GM06990 (cell line): ENCODE measurements at regions not wholly inside any gene's neighbourhood (a gene's known extent, or its start where the extent isn't known, plus 50 kb on each side); places are given as distances from the start of the nearest gene placed in this dataset.

Experiments used
- DNase-seq: peaks from one replicate; pipeline ENCODE4 v3.0.0-alpha.2; 2011; ENCODE audit not compliant: insufficient read length; ENCODE audit errors: extremely low read depth
- H3K27me3 ChIP-seq: replicated peaks from 2 replicates; pipeline ENCODE4 v1.6.0; 2011; ENCODE audit warnings: low read length; ENCODE audit not compliant: control insufficient read depth, insufficient read depth
- H3K36me3 ChIP-seq: 2 replicates; pipeline ENCODE4 v1.5.1; 2011; ENCODE audit warnings: low read length; ENCODE audit not compliant: control insufficient read depth, insufficient read depth
- H3K4me3 ChIP-seq: replicated peaks from 2 replicates; pipeline ENCODE4 v1.5.1; 2011; ENCODE audit warnings: low read depth, mild to moderate bottlenecking, control low read depth, low read length
- TF ChIP-seq, protein P1 (sequence below): IDR thresholded peaks from 2 replicates; pipeline ENCODE4 v1.5.1; 2011; ENCODE audit warnings: low read length, control low read depth, mild to moderate bottlenecking, inconsistent platforms; ENCODE audit not compliant: insufficient read depth, poor library complexity, severe bottlenecking

DNA sequence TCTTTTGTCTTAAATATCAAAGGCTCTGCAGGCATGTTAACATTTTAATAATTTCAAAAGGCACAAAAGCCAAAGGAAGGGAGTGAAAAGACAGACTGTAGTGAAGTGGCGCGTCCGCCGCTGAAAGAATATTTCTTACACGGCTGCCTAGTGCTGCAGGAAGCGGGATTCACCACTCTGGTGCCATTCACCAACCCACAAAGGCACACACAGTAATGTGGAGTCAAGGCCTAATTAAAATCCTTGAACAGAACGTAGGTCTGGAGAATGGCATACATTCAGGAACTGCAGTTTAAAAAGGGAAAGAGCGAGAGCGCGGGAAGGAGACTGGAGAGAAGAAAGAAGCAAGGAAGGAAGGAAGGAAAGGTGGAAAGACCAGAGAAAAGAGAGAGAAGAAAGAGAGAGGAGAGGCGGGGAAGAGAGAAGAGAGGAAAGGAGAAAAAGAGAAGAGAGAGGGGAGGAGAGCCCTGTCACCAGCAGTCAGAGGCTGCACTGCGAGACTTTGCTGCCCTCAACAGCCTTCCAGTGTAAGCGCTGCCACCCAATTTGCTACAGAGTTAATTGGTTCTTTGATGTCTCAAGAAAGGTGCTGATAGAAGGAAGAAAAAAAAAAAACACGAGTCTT lies 554.0 kb downstream of the MDFIC start:
- H3K36me3 ChIP-seq: no peaks in the 10 kb centered on the region
- TF ChIP-seq, protein P1, sequence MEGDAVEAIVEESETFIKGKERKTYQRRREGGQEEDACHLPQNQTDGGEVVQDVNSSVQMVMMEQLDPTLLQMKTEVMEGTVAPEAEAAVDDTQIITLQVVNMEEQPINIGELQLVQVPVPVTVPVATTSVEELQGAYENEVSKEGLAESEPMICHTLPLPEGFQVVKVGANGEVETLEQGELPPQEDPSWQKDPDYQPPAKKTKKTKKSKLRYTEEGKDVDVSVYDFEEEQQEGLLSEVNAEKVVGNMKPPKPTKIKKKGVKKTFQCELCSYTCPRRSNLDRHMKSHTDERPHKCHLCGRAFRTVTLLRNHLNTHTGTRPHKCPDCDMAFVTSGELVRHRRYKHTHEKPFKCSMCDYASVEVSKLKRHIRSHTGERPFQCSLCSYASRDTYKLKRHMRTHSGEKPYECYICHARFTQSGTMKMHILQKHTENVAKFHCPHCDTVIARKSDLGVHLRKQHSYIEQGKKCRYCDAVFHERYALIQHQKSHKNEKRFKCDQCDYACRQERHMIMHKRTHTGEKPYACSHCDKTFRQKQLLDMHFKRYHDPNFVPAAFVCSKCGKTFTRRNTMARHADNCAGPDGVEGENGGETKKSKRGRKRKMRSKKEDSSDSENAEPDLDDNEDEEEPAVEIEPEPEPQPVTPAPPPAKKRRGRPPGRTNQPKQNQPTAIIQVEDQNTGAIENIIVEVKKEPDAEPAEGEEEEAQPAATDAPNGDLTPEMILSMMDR: peak; percentile 25
- no peak overlapping the region for H3K4me3 ChIP-seq
- H3K27me3 ChIP-seq: no peaks in the 10 kb centered on the region; the same call in 1 of the 2 replicates
- DNase-seq: no peak

DNA sequence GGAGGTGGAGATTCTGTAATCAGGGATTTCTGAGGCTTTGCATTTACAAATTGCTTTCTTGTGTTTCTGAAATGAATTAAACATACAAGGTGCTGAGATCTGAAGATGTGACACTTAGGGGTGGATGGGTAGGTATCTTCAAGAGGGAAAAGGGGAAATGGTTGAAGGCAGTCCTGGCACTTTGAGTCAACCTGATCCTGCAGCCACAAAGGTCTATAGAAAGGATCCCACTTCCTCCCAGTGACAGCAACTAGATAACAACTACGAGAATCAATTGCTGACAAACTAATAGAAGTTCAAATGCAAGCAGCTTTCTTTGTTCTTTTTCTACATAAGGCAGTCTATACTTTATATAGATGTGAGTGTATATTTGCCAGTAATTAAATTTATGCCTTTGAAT lies 553.3 kb downstream of the MDFIC start:
- no peak for DNase-seq
- TF ChIP-seq, protein P1: no peak
- H3K27me3 ChIP-seq: no peaks in the 10 kb centered on the region; the same call in 1 of the 2 replicates

DNA sequence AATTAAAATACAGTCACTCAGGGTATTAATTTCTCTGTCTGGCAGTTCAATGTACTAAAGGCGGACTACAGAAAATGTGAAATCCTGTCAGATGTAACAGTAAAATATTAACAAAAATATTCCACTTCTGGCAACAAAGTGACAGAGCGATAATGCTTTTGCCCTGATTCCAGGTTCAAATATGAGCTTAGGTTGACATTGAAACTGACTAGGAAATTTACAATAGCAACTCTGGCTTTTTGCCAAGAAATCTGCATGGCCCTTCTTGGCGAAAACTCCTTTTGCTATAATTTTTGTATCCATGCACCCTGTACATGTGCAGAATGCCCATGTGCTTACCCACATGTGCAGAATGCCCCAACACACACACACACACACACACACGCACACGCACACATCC lies 552.2 kb downstream of the MDFIC start:
- TF ChIP-seq, protein P1: no peak
- Histone ChIP-seq H3K27me3 (no peaks in the 10 kb centered on the region; the same call in 1 of the 2 replicates), H3K36me3 (no peaks in the 10 kb centered on the region), H3K4me3 (no peak overlapping the region)
- DNase-seq: no peak

More for the DNA sequence above, 553.3 kb downstream of the MDFIC start:
- no peak overlapping the region for H3K4me3 ChIP-seq
- H3K36me3 ChIP-seq: no peaks in the 10 kb centered on the region

DNA sequence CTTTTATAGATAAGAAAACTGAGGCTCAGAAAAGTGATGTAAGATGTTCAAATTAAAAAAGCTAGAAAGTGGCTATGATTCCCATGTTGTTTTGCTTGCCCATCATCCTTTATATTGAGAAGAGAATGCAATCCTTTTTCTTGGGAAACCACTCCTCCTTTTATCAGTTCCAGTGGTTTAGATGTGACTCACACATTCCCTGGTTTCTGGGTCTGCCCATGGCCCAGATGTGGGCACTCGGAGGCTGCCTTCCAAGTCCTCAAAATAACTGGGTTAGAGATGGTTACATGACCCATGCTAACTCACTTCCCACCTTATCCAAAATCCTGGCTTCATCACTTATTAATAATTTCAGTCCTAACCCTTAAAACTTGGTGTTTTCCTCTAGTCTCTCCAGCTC lies 550.0 kb downstream of the MDFIC start:
- TF ChIP-seq, protein P1: no peak

DNA sequence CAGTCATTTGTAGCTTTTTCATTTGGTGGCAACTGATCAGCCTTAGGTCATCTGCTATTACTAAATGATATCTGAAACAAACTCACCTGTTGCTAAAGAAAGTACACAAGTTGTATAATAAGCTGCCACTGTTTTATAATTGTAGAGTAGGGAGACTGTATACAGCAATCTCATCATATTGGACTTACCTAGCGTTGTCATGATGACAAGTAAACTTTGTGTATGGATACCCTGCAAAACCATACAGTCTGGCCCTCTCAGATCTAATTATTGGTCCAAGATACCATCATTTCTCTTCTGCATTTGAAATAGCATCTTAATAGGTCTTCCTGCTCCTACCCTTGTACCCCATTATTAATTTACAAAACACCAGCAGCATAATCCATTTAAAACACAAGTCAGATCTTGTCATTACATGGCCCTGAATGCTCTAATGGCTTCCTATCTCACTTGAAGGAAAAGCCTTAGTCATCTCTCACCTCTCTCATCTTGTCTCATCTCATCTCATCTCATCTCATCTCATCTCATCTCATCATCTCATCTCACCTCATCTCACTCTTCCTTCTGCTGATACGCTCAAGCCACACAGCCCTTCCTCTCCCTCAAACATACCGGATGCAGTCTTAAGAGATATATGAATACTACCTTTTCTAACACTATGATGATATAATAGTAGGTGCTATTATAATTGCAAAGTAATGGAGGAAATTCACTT lies 540.6 kb downstream of the MDFIC start:
- DNase-seq: no peak
- no peaks in the 10 kb centered on the region for H3K36me3 ChIP-seq
- H3K4me3 ChIP-seq: no peak overlapping the region
- TF ChIP-seq, protein P1: no peak
- no peaks in the 10 kb centered on the region for H3K27me3 ChIP-seq

More for the DNA sequence above, 550.0 kb downstream of the MDFIC start:
- no peak for DNase-seq
- Histone ChIP-seq H3K4me3 (no peak overlapping the region), H3K36me3 (no peaks in the 10 kb centered on the region), H3K27me3 (no peaks in the 10 kb centered on the region)
